HG03066 (cell line): ENCODE measurements at regions not wholly inside any gene's neighbourhood (a gene's known extent, or its start where the extent isn't known, plus 50 kb on each side); places are given as distances from the start of the nearest gene placed in this dataset.
"Not testable (repeated sequence)": the region's sequence is repeated elsewhere in the genome, so short reads cannot be mapped to it uniquely, and the experiment has no call there.

ENCODE experiments used
- ATAC-seq: cut with Tn5 transposase; IDR thresholded peaks from one replicate; pipeline ENCODE4 v1.9.1; 2021; ENCODE audit warnings: low read depth; ENCODE audit not compliant: unreplicated experiment

DNA sequence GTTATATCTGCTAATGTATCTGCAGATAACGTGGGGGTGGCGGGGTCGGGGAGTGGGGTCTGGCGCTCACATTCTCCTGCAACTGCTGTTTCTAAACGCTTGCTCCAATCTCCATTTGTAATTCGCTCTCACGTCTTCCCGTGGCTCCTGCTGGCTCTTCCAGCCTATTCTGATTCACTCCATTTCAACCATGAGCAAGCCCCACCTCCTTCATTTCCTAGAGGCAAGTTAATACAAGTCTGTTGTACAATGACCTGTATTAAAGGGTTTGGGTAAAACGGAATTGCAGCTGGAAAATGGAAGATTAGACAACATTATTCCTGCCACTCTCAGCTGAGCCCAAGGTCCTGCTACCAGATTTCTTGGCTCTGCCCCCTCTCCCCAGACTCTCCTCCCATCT, 132.3 kb downstream of the CSNK2A3 start:
- no peak for ATAC-seq

DNA sequence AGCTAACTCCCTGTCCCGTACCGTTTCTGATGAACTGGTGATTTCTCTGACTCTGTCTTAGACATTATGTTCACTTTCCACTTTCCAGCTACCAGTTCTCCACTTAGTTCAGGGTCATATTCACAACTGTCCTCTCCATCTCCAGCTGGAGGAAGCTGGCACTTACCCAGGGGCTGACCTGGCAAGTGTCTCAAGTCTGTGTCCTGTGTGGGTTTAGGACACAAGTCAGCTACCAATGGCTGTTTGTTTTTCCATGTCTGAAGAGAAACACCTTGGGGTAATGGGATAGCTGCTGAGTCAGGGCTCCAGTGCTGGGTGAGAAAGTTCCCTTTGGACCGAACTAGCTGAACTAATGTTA, 134.4 kb downstream of the CSNK2A3 start:
- no peak for ATAC-seq

DNA sequence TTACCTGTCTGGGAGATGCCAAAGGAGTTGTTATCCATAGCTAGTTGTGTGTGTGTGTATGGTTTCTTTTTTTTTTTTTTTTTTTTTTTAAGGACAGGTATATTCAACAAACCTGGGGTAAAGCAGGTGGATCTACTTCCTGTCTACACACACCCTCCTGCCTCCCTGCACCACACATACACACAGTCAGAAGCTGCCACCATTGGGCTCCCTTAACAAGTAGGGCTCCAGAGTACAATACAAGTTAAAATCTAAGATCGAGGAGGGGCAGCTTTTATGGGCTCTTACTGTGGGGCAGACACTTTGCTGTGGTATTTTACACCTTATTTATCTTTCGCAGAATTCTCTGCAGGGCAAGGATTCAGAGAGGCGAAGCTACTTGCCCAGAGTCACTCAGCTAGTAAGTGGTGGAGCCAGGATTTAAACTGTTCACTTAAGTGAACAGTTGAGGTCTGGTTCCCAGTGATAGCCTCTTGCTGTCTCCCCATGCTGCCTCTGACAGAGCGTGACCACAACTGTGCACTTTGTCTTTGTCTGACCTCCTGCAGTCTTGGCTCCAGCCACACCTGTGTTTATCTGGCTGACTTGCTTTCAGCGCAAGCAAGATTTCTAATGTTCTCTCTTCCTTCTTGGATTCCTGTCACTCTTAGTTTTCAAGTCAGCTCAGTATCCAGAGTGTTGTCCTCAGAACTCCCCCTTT, 135.0 kb downstream of the CSNK2A3 start:
- ATAC-seq, result no peak

DNA sequence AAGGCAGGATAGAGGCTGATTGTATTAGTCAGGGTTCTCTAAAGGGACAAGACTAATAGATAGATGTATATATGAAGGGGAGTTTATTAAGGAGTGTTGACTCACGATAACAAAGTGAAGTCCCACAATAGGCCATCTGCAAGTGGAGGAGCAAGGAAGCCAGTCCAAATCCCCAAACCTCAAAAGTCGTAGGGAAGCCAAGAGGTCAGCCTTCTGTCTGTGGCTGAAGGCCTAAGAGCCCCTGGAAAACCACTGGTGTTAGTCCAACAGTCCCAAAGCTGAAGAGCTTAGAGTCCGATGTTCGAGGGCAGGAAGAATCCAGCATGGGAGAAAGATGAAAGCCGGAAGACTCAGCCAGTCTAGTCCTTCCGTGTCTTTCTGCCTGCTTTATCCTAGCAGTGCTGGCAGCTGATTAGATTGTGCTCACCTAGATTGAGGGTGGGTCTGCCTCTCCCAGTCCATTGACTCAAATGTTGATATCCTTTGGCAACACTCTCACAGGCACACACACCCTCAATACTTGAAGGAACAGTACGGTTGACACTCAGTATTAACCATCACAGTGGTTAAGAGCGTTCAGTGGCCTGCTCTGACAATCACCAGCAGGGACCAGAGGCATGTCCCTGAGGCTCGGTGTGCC, 135.6 kb downstream of the CSNK2A3 start:
- no peak for ATAC-seq

DNA sequence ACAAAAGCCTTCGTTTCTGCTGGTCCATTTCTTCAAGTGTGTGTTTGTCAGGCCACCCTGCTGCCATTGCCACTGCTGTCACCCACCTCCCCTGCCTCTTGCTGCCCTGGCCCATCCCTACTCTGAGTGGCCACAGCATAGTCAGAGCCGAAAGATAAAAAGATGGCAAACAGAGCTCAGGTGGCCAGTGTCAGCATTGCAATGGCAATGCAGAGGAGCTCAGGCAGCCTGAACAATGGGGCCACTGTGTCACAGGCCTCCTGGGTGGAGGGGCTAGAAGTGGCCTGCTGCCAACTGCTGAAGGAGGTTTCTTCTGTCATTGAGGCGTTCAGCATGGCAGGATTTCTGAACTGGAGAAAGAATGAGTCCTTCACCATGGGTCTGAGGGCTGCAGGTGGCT, 137.1 kb downstream of the CSNK2A3 start:
- ATAC-seq, result no peak

DNA sequence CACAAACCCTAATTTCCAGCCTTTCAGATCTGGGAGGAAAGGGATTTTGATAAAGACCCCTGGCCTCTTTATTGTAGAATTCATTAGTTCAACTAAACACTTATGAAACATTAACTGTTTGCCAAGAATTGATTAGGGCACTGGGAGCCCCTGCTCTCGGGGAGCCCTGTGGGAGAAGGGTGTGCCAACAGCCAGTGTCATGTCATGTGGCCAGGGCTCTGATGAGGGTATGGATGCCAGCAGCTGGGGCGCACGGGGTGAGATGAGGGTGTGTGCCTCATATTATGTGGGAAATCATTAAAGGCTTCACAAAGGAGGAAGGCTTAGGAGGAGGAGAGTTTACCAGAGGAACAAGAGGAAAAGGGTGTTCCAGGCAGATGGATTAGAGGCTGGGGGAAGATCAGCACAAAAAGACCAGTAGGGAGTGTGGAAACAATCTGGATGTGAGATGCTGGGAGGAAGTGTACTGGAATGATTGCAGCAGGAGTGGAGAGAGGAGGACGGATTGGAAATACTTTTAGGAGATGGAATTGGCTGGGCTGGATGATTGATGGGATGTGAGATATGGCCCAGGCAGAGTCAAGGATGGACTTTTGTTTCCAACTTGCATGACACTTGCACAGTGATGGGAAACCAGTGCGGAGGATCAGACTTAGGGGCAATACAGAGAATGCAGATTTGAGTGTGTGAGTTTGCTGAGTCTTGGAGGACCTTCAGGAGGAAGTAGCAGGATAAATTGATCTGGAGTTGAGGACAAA, 137.8 kb downstream of the CSNK2A3 start:
- ATAC-seq, result no peak

DNA sequence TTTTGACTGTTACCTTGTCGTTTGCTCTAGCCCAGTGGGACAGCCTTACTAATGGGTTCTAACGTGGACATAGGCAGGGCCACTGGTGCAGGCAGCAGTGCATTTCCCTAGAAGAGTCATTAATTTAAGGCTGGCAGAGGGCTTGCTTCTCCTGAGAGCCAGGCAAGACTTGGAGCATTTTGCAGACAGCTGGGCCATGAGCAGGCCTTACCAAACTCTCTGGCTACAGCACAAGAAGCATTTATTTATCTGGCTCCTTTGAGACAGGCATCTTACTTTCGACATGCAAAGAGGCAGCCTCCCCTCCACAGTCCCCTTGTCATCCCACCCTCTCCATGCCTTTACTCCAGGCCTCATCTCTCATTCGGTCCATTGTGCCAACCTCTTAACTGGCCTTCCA, 139.9 kb downstream of the CSNK2A3 start:
- no peak for ATAC-seq

DNA sequence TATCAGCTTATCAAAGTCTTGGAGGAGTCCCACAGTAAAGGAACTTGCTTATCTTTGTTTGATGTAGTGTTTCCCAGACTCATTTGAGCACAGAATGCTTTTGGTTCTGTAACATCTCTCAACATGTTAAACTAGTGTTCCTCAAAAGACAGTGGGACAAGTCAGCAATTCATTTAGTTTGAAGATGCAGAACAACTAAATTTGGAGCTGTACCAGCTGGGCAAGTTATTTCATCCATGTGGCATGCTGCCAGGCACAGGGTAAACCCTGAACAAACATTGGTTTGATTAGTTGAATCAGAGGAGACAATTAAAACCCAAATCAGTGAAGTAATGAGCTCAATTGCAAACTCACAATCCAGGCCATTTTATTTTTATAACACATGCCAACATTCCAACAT, 141.2 kb downstream of the CSNK2A3 start:
- no peak for ATAC-seq

DNA sequence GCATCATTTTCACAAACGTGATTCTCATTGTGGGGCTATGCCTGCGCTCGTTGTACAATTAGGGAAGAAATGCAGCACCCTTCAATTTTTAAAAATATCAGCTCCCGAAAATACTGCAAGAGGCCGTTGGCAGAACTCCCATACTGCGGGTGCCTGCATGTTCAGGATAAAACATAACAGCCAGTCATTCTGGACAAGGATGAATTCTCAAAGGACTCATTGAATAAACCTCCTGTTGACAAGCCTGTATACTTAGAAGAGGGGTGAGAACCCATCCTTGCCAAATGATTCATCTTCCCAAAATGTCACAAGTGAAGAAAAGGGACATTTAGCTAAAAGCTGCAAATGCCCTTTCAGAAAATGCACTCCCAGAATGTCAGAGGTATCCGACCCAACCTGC, 141.9 kb downstream of the CSNK2A3 start:
- no peak for ATAC-seq

DNA sequence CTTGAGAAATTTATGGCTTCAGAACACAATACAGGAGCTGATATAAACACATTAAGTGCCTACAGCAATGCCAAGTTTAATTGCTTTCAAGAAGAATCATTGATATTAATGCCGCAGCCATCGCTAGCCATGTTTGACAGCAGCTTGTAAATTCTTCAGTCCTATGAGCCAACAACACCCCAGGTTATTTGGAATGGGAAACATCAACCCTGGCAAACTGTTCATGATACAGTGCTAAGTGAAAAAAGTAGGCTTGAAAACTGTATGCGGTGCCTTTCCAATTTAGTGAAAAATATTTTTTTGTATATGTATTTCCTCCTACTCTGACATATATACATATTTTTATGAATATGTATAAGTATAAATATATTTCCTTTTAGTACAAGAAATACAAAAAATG, 142.6 kb downstream of the CSNK2A3 start:
- no peak for ATAC-seq

DNA sequence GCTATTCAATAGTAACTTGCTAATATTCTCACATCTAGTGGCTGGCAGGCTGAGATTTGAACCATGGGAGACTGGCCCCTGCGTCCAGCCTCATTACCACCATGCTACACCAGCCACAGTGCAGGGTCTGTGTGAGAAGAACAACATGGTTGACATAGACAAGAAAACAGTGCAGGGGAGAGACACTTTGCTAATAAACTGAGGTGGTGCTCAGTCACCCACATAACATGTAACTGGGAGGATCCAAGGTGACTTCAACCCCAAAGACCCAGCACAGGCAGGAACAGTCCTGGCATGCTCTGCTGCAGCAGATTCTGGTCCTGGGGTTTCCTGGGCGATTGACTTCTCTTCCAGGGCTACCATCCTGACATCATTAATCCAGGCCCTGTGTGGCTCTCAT, 143.1 kb downstream of the CSNK2A3 start:
- no peak for ATAC-seq

DNA sequence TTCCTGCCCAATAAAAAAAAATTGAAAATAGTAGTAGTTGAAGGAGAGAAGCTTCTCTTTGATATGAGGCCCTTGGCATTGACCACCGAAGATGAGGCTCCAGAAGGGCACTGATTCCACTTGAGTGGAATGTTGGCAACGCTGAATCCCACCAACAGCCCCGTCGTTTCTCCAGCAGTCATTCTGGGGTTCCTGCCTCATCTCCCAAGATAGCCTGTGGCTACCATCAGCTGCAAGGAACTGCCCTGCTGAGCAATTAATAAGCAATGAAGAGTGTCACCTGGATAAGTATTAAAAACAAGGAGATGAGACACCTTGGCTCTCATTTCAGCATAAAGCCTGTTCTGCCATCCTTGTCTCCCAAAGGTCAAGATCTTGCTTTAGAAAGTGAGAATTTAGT, 144.1 kb downstream of the CSNK2A3 start:
- no peak for ATAC-seq

DNA sequence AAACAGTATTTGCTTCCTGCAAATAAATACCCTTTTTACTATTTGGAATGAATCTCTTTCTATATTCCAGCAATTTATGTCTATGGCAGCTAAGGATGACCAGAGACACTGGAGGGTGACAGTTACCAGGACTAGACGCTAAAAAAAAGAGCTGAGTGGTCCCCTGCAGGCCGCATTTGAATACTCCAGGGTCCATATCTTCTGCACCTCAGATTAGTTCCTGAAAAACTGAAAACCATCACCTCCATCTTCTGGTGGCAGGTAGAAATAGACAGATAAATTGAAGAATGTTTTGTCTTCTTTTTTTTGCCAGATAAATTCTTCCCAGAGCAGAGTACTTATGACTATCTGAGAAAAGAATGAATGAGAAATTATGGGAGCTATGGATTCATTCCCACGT, 145.6 kb downstream of the CSNK2A3 start:
- ATAC-seq, result no peak

DNA sequence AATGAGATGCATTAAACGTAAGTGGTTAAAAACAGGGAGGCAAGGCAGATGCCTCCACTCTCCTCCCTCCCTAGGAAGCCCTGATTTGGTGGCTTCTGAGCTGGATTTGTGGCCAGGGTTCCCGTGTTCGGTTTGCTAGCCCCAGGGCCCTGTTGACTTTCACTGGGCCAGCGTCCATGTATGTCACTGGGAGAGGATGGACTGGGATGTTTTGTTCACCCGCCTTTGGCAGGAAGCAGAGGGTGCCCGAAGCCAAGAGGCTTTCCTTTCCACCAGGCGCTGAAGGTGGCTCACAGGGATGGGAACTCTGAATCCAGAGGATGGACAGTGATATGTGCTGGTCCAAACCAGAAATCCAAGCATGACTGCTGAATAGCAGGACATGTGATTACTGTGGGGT, 146.6 kb downstream of the CSNK2A3 start:
- ATAC-seq, result no peak

DNA sequence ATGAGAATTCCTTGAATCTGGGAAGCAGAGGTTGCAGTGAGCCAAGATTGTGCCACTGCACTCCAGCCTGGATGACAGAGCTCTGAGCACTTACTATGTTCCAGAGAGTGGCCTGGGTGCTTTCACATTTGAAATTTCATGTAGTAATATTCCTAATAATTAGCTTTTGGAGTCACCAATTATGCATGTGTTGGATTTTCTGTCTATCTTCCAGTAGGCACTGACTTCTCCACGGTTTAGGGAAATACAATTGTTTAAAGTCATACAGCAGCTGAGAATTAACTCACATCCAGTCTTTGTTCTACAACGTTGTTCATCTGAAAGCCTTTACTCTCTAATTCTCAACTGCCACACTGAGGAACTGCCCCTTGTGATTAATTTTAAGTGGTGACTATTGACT, 150.2 kb downstream of the CSNK2A3 start:
- ATAC-seq, result no peak

DNA sequence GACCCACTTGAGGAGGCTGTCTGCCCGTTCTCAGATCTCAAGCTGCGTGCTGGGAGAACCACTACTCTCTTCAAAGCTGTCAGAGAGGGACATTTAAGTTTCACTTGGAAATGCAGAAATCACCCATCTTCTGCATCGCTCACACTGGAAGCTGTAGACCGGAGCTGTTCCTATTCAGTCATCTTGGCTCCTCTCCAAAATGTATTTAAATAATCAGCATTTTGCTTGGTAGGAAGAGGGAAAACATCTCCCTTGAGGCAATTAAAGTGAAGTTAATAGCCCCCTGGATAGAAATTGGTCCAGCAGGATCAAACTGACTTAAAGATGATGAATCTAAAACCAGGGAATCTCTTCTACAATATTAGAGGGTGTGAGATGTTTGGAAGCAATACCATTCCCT, 151.7 kb downstream of the CSNK2A3 start:
- not testable (repeated sequence) for ATAC-seq

DNA sequence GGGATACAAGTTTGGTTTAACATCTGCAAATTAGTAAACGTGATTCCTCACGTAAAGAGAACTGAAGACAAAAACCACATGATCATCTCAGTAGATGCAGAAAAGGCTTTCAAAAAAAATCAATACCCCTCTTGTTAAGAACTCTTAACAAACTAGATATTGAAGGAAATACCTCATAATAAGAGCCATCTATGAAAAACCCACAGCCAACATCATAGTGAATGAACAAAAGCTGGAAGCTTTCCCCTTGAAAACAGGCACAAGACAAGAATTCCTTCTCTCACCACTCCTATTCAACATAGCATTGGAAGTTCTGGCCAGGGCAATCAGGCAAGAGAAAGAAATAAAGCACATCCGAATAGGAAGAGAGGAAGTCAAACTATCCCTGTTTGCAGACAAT, 160.5 kb downstream of the CSNK2A3 start:
- no peak for ATAC-seq

DNA sequence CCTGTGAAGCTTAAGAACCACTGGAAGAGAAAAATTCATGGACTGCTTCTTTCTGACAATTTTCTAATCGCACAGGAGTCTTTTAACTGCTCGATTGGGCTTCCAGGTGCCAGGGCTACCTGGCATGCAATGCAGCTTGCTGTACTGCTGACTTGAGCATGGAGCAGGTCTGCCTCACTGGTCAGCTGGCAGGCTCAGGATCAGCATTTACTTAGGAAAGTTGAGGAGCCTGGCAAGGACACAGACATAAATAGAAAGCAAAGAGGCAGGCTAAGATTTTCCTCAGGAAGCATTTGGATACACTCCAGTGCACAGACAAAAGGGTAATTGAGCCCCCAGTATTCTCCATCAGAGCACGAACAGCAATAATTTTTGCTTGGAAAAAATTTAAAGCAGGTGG, 163.5 kb downstream of the CSNK2A3 start:
- no peak for ATAC-seq

DNA sequence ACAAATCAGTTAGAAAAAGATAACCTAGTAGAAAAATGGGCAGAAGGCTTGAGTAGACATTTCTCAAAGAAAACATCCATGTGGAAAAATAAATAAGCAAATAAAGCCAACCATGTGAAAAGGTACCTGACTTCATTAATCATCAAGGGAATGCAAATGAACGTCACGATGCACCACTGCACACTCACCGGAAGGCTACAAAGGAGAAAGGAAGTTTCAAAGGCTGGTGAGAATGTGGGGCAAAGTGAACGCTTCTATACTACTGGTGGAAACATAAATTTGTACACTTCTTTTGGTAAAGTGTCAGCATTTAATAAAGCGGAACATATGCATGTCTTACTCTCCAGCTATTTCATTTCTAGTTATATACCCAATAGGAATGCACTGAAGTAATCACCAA, 166.8 kb downstream of the CSNK2A3 start:
- ATAC-seq, result no peak

DNA sequence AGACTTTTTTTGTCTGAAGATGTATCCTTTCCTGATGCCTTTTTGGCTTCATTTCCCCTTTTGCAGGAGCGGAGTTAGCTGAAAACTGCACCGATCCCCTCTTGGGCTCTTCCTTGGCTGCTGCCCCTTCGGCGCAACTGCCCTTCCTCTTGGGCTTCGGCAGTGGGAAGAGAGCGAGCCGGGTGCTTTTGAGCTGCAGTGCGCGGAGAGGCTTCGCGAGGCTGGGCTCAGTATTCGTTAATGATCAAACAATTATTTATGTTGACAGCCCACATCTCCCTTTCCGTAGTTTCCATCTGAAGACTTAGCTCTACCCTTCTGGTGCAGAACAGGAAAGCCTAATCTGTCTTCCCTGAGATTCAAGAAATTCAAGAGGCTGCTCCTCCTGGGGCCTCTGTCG, 170.8 kb downstream of the CSNK2A3 start:
- no peak for ATAC-seq

DNA sequence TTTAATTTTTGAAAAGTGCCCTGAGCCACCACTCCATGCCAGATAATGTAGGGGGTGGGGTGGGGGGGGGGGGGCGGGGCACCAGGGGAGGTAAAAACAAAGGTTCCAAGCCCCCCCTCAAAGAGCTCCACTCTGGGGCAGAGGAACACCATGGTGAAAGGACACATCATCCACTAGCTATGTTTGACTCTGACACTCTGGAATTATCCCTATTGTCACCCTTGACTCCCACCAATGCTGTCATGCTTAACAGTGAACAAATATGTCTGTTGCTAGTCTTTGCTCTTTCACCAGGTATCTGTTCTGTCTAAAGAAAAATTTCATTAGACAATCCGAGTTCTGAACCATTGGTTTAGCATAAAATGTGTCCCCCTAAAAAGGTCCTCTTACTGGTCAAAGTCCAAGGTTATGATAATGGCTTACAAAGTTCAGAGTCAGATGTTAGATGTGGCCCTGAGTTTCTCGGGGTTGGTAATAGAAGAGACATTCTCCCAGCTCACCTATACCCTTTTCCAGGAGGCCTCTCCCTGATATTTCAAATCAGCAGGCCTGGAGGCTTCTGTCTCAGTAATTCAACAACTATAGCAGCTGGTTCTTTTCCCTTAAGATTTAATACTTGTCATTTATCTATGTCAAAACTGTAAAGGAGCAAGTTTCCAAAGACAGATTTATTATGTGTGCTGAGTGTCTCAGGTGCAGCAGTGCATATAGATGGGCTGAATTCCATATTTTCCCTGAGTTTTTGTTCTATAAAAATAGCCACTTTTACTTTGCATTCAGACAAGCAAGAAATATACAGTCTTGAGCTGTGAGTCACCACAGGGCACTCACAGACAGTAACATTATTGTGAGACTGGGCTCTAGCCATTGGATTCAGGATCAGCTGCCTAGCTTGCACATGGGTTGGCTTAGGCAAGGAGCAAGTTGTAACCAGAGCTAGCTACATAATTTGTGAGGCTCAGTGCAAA, 174.1 kb downstream of the CSNK2A3 start:
- ATAC-seq, result no peak
